ENCODE measurements at regions not wholly inside any gene's neighbourhood (a gene's known extent, or its start where the extent isn't known, plus 50 kb on each side); places are given as distances from the start of the nearest gene placed in this dataset.

DNA sequence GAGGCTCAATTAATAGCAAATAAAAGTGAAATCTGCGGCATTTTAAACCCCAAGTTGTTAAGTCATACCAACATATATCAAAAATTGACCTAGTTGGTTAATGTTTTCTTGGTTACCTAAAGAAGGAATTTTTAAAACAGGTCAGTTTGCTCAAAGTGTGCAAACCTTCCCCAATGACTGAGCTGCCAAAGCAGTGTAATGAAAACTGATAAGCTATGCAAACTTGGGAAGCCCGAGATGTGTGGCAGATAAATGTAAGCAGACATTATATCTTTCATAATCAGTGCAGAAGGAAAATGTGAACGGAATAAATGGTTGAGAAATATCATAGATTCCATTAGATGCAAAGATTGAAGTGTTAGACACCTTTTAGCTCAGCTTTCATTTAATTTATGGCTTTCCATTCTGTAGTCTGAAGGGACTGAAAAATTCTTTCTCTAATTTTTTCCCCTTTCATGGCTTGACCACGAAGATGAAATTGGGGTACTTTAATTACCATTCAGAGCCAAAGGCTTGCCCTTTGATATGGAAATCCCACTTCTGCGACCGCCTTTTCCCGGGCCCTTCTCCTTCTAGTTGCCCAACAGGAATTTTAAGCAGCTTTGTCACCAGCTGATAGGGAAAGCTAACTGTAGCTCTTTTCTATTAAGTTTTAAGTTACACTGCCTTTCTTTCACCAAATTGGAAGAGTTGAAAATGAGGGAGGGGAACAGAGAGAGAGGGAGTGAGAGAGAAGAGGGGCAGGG lies 306.6 kb upstream of the SOX5 start:
- Mint-ChIP-seq H3K4me1 (ENCODE audit: low read depth) (peaks cover 26% of the 10 kb centered on the region), H3K4me3 (ENCODE audit: low read depth) (peak overlapping the region; percentile 20), H3K36me3 (ENCODE audit: insufficient read depth) (peaks cover 2% of the 10 kb centered on the region), H3K27ac (peak overlapping the region; percentile 25), H3K27me3 (no peaks in the 10 kb centered on the region), H3K9me3 (ENCODE audit: low read depth) (peaks cover 8% of the 10 kb centered on the region)
- no peak for DNase-seq (ENCODE audit: low spot score, unreplicated experiment)
- TF ChIP-seq, protein P1, sequence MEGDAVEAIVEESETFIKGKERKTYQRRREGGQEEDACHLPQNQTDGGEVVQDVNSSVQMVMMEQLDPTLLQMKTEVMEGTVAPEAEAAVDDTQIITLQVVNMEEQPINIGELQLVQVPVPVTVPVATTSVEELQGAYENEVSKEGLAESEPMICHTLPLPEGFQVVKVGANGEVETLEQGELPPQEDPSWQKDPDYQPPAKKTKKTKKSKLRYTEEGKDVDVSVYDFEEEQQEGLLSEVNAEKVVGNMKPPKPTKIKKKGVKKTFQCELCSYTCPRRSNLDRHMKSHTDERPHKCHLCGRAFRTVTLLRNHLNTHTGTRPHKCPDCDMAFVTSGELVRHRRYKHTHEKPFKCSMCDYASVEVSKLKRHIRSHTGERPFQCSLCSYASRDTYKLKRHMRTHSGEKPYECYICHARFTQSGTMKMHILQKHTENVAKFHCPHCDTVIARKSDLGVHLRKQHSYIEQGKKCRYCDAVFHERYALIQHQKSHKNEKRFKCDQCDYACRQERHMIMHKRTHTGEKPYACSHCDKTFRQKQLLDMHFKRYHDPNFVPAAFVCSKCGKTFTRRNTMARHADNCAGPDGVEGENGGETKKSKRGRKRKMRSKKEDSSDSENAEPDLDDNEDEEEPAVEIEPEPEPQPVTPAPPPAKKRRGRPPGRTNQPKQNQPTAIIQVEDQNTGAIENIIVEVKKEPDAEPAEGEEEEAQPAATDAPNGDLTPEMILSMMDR (IDR thresholded peaks at IDR 0.05; ENCODE audit: unreplicated experiment), result no peak

- Mint-ChIP-seq H3K27me3 (no peaks in the 10 kb centered on the region), H3K27ac (no peak overlapping the region), H3K4me3 (ENCODE audit: low read depth) (no peak overlapping the region), H3K36me3 (ENCODE audit: insufficient read depth) (peaks cover 2% of the 10 kb centered on the region), H3K9me3 (ENCODE audit: low read depth) (peaks cover 8% of the 10 kb centered on the region), H3K4me1 (ENCODE audit: low read depth) (peaks cover 26% of the 10 kb centered on the region)
- TF ChIP-seq, protein P1 (IDR thresholded peaks at IDR 0.05; ENCODE audit: unreplicated experiment), result no peak
- DNase-seq (ENCODE audit: low spot score, unreplicated experiment), result no peak
These were observed 303.1 kb upstream of the SOX5 start for GRCh38 chr12:24252602-24253001.

- H3K27ac Mint-ChIP-seq, result no peak overlapping the region
- H3K4me1 Mint-ChIP-seq (ENCODE audit: low read depth), result no peaks in the 10 kb centered on the region
- DNase-seq (ENCODE audit: low spot score, unreplicated experiment), result no peak
- no peaks in the 10 kb centered on the region for H3K27me3 Mint-ChIP-seq
- no peaks in the 10 kb centered on the region for H3K9me3 Mint-ChIP-seq (ENCODE audit: low read depth)
- no peak overlapping the region for H3K4me3 Mint-ChIP-seq (ENCODE audit: low read depth)
- TF ChIP-seq, protein P1 (IDR thresholded peaks at IDR 0.05; ENCODE audit: unreplicated experiment), result no peak
- H3K36me3 Mint-ChIP-seq (ENCODE audit: insufficient read depth), result no peaks in the 10 kb centered on the region
These were observed 297.5 kb upstream of the SOX5 start for GRCh38 chr12:24246934-24247333.

DNA sequence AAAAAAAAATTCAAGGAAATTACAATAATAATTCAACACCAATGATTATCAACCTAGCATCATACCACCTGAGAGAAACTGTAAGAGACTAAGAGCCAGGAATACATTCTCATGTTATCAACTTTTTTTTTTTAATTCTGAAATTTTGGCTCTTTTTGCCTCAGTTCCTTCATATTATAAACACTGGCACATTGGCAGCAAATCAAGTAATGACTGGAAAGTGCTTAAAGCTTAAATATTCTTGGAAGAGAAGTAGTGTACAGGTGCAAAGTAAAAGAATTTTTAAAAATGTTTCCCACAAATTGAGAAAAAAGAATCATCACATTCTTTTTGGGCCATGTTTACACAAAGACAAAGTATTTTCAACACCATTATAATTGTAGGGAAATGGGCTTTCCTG lies 296.9 kb upstream of the SOX5 start:
- no peaks in the 10 kb centered on the region for H3K9me3 Mint-ChIP-seq (ENCODE audit: low read depth)

GRCh38 chr12:24244801-24245200 lies 295.3 kb upstream of the SOX5 start:
- DNase-seq (ENCODE audit: low spot score, unreplicated experiment), result no peak
- H3K27ac Mint-ChIP-seq, result no peak overlapping the region
- H3K4me1 Mint-ChIP-seq (ENCODE audit: low read depth), result peaks cover 2% of the 10 kb centered on the region
- H3K9me3 Mint-ChIP-seq (ENCODE audit: low read depth), result no peaks in the 10 kb centered on the region
- H3K36me3 Mint-ChIP-seq (ENCODE audit: insufficient read depth), result no peaks in the 10 kb centered on the region
- H3K27me3 Mint-ChIP-seq, result no peaks in the 10 kb centered on the region
- no peak overlapping the region for H3K4me3 Mint-ChIP-seq (ENCODE audit: low read depth)
- TF ChIP-seq, protein P1 (IDR thresholded peaks at IDR 0.05; ENCODE audit: unreplicated experiment), result no peak

More for the DNA sequence above, 296.9 kb upstream of the SOX5 start:
- no peak overlapping the region for H3K4me3 Mint-ChIP-seq (ENCODE audit: low read depth)
- H3K36me3 Mint-ChIP-seq (ENCODE audit: insufficient read depth), result no peaks in the 10 kb centered on the region
- no peak overlapping the region for H3K27ac Mint-ChIP-seq
- H3K4me1 Mint-ChIP-seq (ENCODE audit: low read depth), result no peaks in the 10 kb centered on the region
- H3K27me3 Mint-ChIP-seq, result no peaks in the 10 kb centered on the region
- TF ChIP-seq, protein P1 (IDR thresholded peaks at IDR 0.05; ENCODE audit: unreplicated experiment), result no peak
- no peak for DNase-seq (ENCODE audit: low spot score, unreplicated experiment)
